Fibroblast of mammary gland (primary cell): ENCODE measurements at regions not wholly inside any gene's neighbourhood (a gene's known extent, or its start where the extent isn't known, plus 50 kb on each side); places are given as distances from the start of the nearest gene placed in this dataset.

ENCODE experiments used
- DNase-seq: peaks from one replicate; pipeline ENCODE4 v3.0.0-alpha.2; 2010; ENCODE audit warnings: low read depth
- H3K4me3 ChIP-seq: 2 replicates; pipeline ENCODE4 v1.5.1; 2011; ENCODE audit warnings: low read depth, mild to moderate bottlenecking, low read length, moderate library complexity; ENCODE audit not compliant: control insufficient read depth
- TF ChIP-seq, protein P1 (sequence below): conservative IDR thresholded peaks from 2 replicates; pipeline ENCODE4 v1.5.1; 2011; ENCODE audit warnings: low read depth, low read length, inconsistent platforms; ENCODE audit not compliant: control insufficient read depth, insufficient read depth

DNA sequence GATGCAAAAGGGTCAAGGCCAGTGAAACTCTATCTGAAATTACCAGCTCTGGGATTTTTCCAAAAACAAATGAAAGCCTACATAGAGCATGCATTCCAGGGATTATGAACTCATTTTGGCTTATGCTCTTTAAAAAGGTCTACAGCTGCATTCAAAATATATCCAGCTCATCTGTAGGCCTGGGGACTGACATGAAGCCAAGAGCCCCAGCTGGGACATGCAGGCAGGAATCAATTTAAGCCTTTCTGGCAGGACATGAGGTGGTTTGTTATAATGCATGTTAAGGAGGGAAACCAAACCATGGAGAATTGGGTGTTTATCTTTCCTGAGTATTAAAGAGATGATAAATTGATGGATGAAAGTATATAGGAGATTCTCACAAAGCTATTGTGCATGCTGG is 164.5 kb downstream of the RBM43 start:
- no peak for DNase-seq
- TF ChIP-seq, protein P1, sequence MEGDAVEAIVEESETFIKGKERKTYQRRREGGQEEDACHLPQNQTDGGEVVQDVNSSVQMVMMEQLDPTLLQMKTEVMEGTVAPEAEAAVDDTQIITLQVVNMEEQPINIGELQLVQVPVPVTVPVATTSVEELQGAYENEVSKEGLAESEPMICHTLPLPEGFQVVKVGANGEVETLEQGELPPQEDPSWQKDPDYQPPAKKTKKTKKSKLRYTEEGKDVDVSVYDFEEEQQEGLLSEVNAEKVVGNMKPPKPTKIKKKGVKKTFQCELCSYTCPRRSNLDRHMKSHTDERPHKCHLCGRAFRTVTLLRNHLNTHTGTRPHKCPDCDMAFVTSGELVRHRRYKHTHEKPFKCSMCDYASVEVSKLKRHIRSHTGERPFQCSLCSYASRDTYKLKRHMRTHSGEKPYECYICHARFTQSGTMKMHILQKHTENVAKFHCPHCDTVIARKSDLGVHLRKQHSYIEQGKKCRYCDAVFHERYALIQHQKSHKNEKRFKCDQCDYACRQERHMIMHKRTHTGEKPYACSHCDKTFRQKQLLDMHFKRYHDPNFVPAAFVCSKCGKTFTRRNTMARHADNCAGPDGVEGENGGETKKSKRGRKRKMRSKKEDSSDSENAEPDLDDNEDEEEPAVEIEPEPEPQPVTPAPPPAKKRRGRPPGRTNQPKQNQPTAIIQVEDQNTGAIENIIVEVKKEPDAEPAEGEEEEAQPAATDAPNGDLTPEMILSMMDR: no peak
- H3K4me3 ChIP-seq: no peak overlapping the region

DNA sequence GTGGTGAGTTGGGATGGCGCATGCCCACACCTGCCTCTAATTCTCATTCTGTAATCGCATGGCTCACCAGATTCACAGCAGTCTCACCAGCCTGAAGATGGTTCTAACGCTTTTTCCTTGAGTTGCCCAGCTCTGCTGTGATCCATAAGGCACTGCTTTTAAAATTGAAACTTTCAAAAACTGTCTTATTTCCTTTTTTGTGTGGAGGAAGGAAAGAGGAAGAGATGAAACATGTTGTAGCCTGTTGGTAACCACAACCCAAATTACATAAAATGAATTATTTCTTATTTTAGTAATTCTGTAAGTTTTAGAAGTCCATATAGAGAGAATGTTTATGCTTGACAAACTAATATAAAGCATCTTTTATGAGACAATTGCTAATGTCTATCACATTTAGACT is 165.4 kb downstream of the RBM43 start:
- H3K4me3 ChIP-seq: no peak overlapping the region
- TF ChIP-seq, protein P1: no peak
- no peak for DNase-seq

DNA sequence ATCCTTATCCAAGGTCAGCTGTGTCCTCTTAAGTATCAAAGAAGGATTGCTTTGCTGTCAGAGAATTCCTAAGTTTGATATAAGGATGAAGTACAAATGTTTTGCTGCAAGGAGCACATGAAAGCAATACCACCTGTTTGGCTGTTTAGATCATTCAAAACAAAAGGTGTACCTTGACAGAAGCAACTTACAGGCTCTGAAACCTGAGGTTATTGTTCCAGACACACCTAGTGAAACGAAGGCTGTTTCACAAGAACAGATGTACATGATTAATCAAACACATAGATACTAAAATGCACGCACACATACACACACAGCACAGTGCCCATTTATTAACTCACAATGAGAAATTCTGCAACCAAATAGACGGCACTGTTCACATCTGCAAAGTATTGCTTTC is 166.2 kb downstream of the RBM43 start:
- TF ChIP-seq, protein P1: no peak
- H3K4me3 ChIP-seq: no peak overlapping the region
- DNase-seq: no peak

DNA sequence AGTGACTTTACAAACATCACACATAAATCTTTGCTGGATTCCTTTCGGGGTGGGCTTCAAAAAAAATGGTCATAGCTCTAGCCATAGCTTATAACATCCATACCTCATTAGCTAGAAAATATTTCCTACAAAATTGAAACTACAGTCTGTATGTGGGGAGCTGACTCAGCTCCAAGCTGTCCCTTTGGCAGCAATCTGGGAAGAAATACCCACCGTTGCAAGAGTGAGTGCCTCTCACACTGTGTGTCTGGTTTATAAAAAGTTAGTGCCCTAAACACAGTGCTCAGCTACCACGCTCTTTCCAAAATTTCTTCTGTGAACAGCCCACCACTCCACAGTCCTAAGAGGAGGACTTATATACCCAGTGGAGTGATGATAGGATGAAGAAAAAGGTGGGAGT is 170.1 kb downstream of the RBM43 start:
- TF ChIP-seq, protein P1: no peak
- DNase-seq: no peak
- H3K4me3 ChIP-seq: no peak overlapping the region

DNA sequence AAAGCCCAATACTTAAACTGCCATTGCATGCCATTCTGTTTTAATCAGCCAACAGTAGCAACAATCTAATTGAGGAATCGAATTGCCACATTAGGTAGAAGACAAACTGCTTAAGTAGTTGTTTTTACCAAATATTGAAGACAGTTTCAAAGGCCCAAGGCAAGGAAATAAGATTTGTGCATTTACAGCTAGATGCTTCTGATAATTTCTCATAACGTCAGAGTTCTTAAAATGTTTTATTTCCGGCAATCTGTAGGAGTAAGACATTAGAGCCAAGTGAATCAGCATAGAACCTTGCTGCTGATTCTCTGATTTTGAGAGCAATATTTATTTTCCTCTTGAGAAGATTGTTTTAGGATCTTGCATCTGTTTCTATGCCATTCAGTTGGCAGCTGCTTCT is 174.3 kb downstream of the RBM43 start:
- no peak for DNase-seq
- TF ChIP-seq, protein P1: no peak
- no peak overlapping the region for H3K4me3 ChIP-seq

DNA sequence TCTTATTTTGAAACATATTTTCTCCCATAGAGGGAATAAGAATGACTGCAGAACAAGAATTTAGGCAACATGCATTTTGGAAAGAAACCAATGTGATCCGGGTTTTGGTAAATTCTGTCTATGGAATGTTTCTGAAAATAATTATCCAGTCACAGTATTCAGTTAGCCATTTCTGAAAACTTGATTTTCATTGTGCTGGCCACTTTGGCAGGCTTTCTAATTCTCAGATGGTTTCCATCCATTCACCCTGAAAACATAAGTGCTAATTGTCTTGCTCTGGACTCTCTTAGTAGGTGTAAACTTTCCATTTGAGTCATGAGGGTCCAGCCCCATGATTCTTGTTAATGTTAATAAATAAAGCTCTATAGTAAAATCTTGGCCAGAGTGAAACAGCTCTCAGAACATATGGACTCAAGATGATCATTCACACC is 176.5 kb downstream of the RBM43 start:
- DNase-seq: no peak
- TF ChIP-seq, protein P1: no peak

More for the DNA sequence above, 176.5 kb downstream of the RBM43 start:
- H3K4me3 ChIP-seq: no peak overlapping the region
